ENCODE measurements at regions not wholly inside any gene's neighbourhood (a gene's known extent, or its start where the extent isn't known, plus 50 kb on each side); places are given as distances from the start of the nearest gene placed in this dataset.

DNA sequence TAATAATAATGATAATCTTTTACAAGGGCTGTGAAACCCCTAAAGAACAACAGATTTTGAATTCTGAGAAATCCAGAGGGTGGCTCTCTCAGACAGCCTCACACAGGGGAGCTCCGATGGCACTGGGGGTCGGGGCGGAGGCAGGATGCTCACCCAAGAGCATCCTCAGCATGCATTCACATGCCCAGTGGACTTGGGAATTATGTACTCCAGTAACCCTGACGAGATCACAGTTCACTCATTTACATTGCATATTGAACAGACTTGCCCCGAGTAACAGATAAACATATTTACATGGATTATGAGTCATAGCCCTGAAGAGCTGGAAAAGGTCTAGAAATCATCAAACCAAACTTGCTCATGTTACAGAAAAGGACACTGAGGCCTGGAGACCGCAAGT is 482.7 kb upstream of the JARID2 start:
- TF ChIP-seq, protein P1, sequence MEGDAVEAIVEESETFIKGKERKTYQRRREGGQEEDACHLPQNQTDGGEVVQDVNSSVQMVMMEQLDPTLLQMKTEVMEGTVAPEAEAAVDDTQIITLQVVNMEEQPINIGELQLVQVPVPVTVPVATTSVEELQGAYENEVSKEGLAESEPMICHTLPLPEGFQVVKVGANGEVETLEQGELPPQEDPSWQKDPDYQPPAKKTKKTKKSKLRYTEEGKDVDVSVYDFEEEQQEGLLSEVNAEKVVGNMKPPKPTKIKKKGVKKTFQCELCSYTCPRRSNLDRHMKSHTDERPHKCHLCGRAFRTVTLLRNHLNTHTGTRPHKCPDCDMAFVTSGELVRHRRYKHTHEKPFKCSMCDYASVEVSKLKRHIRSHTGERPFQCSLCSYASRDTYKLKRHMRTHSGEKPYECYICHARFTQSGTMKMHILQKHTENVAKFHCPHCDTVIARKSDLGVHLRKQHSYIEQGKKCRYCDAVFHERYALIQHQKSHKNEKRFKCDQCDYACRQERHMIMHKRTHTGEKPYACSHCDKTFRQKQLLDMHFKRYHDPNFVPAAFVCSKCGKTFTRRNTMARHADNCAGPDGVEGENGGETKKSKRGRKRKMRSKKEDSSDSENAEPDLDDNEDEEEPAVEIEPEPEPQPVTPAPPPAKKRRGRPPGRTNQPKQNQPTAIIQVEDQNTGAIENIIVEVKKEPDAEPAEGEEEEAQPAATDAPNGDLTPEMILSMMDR (conservative IDR thresholded peaks at IDR 0.05; ENCODE audit: low read depth in 2 of 2): peak in 1 of 2 experiments; percentile 10; a peak in 1 of 4 replicates
- TF ChIP-seq CREB1 (CRISPR knock-in tag; IDR thresholded peaks at IDR 0.05; ENCODE audit: low read depth) (no peak), EZH2 (IDR thresholded peaks at IDR 0.05; ENCODE audit: low read depth, unreplicated experiment) (no peak)
- TF ChIP-seq, protein P2, sequence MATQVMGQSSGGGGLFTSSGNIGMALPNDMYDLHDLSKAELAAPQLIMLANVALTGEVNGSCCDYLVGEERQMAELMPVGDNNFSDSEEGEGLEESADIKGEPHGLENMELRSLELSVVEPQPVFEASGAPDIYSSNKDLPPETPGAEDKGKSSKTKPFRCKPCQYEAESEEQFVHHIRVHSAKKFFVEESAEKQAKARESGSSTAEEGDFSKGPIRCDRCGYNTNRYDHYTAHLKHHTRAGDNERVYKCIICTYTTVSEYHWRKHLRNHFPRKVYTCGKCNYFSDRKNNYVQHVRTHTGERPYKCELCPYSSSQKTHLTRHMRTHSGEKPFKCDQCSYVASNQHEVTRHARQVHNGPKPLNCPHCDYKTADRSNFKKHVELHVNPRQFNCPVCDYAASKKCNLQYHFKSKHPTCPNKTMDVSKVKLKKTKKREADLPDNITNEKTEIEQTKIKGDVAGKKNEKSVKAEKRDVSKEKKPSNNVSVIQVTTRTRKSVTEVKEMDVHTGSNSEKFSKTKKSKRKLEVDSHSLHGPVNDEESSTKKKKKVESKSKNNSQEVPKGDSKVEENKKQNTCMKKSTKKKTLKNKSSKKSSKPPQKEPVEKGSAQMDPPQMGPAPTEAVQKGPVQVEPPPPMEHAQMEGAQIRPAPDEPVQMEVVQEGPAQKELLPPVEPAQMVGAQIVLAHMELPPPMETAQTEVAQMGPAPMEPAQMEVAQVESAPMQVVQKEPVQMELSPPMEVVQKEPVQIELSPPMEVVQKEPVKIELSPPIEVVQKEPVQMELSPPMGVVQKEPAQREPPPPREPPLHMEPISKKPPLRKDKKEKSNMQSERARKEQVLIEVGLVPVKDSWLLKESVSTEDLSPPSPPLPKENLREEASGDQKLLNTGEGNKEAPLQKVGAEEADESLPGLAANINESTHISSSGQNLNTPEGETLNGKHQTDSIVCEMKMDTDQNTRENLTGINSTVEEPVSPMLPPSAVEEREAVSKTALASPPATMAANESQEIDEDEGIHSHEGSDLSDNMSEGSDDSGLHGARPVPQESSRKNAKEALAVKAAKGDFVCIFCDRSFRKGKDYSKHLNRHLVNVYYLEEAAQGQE (IDR thresholded peaks at IDR 0.05; ENCODE audit: unreplicated experiment): no peak
